Uterus (tissue), 3 donors: ENCODE measurements at regions not wholly inside any gene's neighbourhood (a gene's known extent, or its start where the extent isn't known, plus 50 kb on each side); places are given as distances from the start of the nearest gene placed in this dataset.

Experiments
- DNase-seq, 2 donors: peaks; one replicate each; pipeline ENCODE4 v3.0.0-alpha.2; 2019 to 2020
- H3K27ac ChIP-seq, 2 donors: fragments of 200-600 bp; sonication (generic); 1 replicate in 1 of 2; 2 replicates in 1 of 2; pipeline ENCODE4 v1.5.1; 2016 to 2018
- H3K27me3 ChIP-seq, 2 donors: fragments of 200-600 bp; sonication (generic); one replicate each; pipeline ENCODE4 v1.5.1; 2018 to 2019; ENCODE audit warnings: control low read depth in 1 of 2
- H3K36me3 ChIP-seq, 2 donors: fragments of 200-600 bp; sonication (generic); one replicate each; pipeline ENCODE4 v1.5.1; 2019; ENCODE audit warnings: control low read depth in 1 of 2
- H3K4me1 ChIP-seq, 2 donors: fragments of 200-600 bp; sonication (generic); one replicate each; pipeline ENCODE4 v1.5.1; 2018 to 2019; ENCODE audit warnings: control low read depth in 1 of 2
- H3K4me3 ChIP-seq, 2 donors: fragments of 200-600 bp; sonication (generic); 1 replicate in 1 of 2; 2 replicates in 1 of 2; pipeline ENCODE4 v1.5.1; 2018 to 2019; ENCODE audit warnings: mild to moderate bottlenecking in 1 of 2
- H3K9me3 ChIP-seq, 2 donors: fragments of 200-600 bp; sonication (generic); one replicate each; pipeline ENCODE4 v1.5.1; 2019; ENCODE audit warnings: control low read depth in 1 of 2
- POLR2A ChIP-seq, 2 donors: fragments of 450-650 bp; IDR thresholded peaks; one replicate each; pipeline ENCODE4 v1.6.1; 2016; ENCODE audit warnings: antibody characterized with exemption in 2 of 2, mild to moderate bottlenecking in 1 of 2, moderate library complexity in 1 of 2
- intact Hi-C: fragments of 100-400 bp; cut with DNase I; formaldehyde crosslinking; loops from one replicate; pipeline ENCODE4 v1.15.1; 2023; ENCODE audit warnings: low total_unique reads
- TF ChIP-seq, protein P1 (sequence below), 4 experiments: fragments of 200-600 bp in 2 of 4; fragments of 450-650 bp in 2 of 4; sonication (generic) in 2 of 4; IDR thresholded peaks; one replicate each; pipeline ENCODE4 v1.5.1; 2016 to 2019; ENCODE audit warnings: antibody characterized with exemption in 4 of 4, mild to moderate bottlenecking in 2 of 4, moderate library complexity in 1 of 4
- donor health status: DM: yes; HTN: yes; CAD: no.

DNA sequence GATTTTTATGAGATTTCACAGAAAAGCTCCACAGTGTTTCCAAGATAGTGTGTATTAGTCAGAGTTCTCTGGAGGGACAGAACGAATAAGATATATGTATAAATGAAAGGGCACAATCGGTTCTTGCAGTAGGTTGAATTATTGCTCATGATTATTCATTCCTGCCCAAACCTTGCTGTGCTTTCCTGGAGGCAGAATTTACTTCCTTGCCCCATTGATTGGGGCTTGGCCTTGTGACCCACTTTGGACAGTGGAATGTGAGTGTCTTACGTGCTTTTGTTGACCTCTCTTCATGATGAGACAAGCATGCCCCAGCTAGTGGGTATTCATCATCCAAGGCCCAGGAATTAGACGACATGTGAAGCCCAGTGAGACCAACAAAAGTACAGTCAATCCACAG is 53.0 kb upstream of the ABCB5 start:
- no peaks in the 10 kb centered on the region for H3K4me1 ChIP-seq
- no peak overlapping the region for H3K4me3 ChIP-seq
- TF ChIP-seq POLR2A (IDR thresholded peaks at IDR 0.05), result no peak
- TF ChIP-seq, protein P1, sequence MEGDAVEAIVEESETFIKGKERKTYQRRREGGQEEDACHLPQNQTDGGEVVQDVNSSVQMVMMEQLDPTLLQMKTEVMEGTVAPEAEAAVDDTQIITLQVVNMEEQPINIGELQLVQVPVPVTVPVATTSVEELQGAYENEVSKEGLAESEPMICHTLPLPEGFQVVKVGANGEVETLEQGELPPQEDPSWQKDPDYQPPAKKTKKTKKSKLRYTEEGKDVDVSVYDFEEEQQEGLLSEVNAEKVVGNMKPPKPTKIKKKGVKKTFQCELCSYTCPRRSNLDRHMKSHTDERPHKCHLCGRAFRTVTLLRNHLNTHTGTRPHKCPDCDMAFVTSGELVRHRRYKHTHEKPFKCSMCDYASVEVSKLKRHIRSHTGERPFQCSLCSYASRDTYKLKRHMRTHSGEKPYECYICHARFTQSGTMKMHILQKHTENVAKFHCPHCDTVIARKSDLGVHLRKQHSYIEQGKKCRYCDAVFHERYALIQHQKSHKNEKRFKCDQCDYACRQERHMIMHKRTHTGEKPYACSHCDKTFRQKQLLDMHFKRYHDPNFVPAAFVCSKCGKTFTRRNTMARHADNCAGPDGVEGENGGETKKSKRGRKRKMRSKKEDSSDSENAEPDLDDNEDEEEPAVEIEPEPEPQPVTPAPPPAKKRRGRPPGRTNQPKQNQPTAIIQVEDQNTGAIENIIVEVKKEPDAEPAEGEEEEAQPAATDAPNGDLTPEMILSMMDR (IDR thresholded peaks at IDR 0.05), result no peak
- intact Hi-C loops, result no loop called here
- no peaks in the 10 kb centered on the region for H3K27me3 ChIP-seq
- no peak for DNase-seq
- no peak overlapping the region for H3K27ac ChIP-seq
- H3K9me3 ChIP-seq, result no peaks in the 10 kb centered on the region
- H3K36me3 ChIP-seq, result no peaks in the 10 kb centered on the region
